Esophagus squamous epithelium (tissue), 5 donors: ENCODE measurements at regions not wholly inside any gene's neighbourhood (a gene's known extent, or its start where the extent isn't known, plus 50 kb on each side); places are given as distances from the start of the nearest gene placed in this dataset.
"Not testable (repeated sequence)": the region's sequence is repeated elsewhere in the genome, so short reads cannot be mapped to it uniquely, and the experiment has no call there.

Experiments used
- DNase-seq: peaks from one replicate; lab custom pipeline; 2025; lab: John Stamatoyannopoulos, UW
- H3K27ac ChIP-seq, 4 donors: fragments of 200-600 bp; sonication (generic); one replicate each; pipeline ENCODE4 v1.5.1; 2016 to 2019; ENCODE audit warnings: mild to moderate bottlenecking in 1 of 4
- H3K27me3 ChIP-seq, 4 donors: fragments of 200-600 bp; sonication (generic); 1 replicate in 3 of 4; 2 replicates in 1 of 4; pipeline versions ENCODE4 v1.5.1 to v1.6.0; 2017 to 2021; ENCODE audit warnings: antibody characterized with exemption in 1 of 4
- H3K36me3 ChIP-seq, 3 donors: fragments of 200-600 bp; sonication (generic); one replicate each; pipeline ENCODE4 v1.5.1; 2016 to 2019
- H3K4me1 ChIP-seq, 3 donors: fragments of 200-600 bp; sonication (generic); one replicate each; pipeline ENCODE4 v1.5.1; 2017 to 2019
- H3K4me3 ChIP-seq, 4 donors: fragments of 200-600 bp; sonication (generic); 1 replicate in 3 of 4; 2 replicates in 1 of 4; pipeline ENCODE4 v1.5.1; 2016 to 2019; ENCODE audit warnings: mild to moderate bottlenecking in 2 of 4, moderate library complexity in 1 of 4
- H3K9me3 ChIP-seq, 3 donors: fragments of 200-600 bp; sonication (generic); one replicate each; pipeline ENCODE4 v1.5.1; 2016 to 2019
- POLR2A ChIP-seq, 4 donors: fragments of 450-650 bp; IDR thresholded peaks; one replicate each; pipeline ENCODE4 v1.6.1; 2017; ENCODE audit warnings: antibody characterized with exemption in 4 of 4, mild to moderate bottlenecking in 4 of 4, moderate library complexity in 3 of 4
- WGBS, 2 donors: methylation state at CpG; one replicate each; pipeline ENCODE4 v1.1.5; 2018; 5-methylcytosine and 5-hydroxymethylcytosine counted together
- intact Hi-C: fragments of 100-400 bp; cut with DNase I; formaldehyde crosslinking; loops from one replicate; pipeline ENCODE4 v1.15.0; 2022
- TF ChIP-seq, protein P1 (sequence below), 6 experiments: fragments of 450-650 bp in 4 of 6; fragments of 200-600 bp in 2 of 6; sonication (generic) in 2 of 6; IDR thresholded peaks; one replicate each; pipeline ENCODE4 v1.5.1; 2016 to 2019; ENCODE audit warnings: antibody characterized with exemption in 6 of 6, mild to moderate bottlenecking in 4 of 6, moderate library complexity in 4 of 6
- donor health status: DM: yes; HTN: yes; CAD: no.

DNA sequence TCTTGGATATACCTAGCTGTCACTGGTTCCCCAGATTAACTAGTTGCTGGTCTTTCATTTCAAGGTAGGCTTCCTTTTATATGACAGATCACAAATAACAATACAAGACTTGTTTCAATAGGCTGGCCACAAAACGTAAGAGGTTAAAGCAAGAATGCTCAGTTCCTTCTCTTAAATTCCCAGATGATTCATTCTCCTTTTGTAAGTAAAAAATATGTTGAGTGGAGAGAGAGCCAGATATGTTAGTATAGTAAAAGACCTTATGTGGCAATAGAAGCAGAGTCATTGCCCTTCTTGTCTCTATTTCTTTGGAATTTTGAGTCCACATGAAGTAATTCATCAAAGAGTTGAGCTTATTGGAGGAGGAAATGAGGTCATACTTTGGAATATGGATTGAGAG lies 939.0 kb upstream of the ATXN7L3B start:
- TF ChIP-seq, protein P1, sequence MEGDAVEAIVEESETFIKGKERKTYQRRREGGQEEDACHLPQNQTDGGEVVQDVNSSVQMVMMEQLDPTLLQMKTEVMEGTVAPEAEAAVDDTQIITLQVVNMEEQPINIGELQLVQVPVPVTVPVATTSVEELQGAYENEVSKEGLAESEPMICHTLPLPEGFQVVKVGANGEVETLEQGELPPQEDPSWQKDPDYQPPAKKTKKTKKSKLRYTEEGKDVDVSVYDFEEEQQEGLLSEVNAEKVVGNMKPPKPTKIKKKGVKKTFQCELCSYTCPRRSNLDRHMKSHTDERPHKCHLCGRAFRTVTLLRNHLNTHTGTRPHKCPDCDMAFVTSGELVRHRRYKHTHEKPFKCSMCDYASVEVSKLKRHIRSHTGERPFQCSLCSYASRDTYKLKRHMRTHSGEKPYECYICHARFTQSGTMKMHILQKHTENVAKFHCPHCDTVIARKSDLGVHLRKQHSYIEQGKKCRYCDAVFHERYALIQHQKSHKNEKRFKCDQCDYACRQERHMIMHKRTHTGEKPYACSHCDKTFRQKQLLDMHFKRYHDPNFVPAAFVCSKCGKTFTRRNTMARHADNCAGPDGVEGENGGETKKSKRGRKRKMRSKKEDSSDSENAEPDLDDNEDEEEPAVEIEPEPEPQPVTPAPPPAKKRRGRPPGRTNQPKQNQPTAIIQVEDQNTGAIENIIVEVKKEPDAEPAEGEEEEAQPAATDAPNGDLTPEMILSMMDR (IDR thresholded peaks at IDR 0.05) = no peak
- no peak for TF ChIP-seq POLR2A (IDR thresholded peaks at IDR 0.05)
- no peaks in the 10 kb centered on the region for H3K4me1 ChIP-seq
- H3K27me3 ChIP-seq = no peaks in the 10 kb centered on the region
- no peak overlapping the region for H3K27ac ChIP-seq
- 26 to 50% methylated on average over 1 of the region's 1 CpG for WGBS, 2 donors
- H3K9me3 ChIP-seq = no peaks in the 10 kb centered on the region
- intact Hi-C loops = no loop called here
- H3K4me3 ChIP-seq = no peak overlapping the region
- H3K36me3 ChIP-seq = no peaks in the 10 kb centered on the region
- DNase-seq = no peak

DNA sequence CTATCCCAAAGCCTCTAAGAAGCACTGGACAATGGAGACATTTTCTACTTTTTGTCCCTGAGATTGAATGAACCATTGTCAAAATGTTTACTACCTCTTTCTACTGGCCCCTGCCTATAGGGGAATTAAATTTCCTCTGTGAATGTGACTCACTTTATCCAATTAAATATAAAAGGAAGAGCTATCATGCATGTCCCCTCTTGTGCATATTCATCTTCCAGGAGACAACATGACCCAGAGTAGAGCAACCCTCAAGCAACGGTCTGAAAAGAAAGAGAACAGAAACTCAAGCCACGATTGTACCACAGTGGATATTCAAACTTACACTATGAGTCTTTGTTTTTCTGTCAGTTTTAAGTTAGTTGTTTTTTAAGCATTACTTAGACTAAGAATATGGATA lies 938.4 kb upstream of the ATXN7L3B start:
- H3K36me3 ChIP-seq = no peaks in the 10 kb centered on the region
- no peaks in the 10 kb centered on the region for H3K27me3 ChIP-seq
- H3K4me1 ChIP-seq = no peaks in the 10 kb centered on the region
- TF ChIP-seq POLR2A (IDR thresholded peaks at IDR 0.05) = no peak
- TF ChIP-seq, protein P1 (IDR thresholded peaks at IDR 0.05) = no peak
- DNase-seq = no peak
- H3K4me3 ChIP-seq = no peak overlapping the region
- intact Hi-C loops = no loop called here
- no peak overlapping the region for H3K27ac ChIP-seq
- 35 to 50% methylated on average over 2 of the region's 2 CpGs for WGBS, 2 donors
- H3K9me3 ChIP-seq = no peaks in the 10 kb centered on the region

DNA sequence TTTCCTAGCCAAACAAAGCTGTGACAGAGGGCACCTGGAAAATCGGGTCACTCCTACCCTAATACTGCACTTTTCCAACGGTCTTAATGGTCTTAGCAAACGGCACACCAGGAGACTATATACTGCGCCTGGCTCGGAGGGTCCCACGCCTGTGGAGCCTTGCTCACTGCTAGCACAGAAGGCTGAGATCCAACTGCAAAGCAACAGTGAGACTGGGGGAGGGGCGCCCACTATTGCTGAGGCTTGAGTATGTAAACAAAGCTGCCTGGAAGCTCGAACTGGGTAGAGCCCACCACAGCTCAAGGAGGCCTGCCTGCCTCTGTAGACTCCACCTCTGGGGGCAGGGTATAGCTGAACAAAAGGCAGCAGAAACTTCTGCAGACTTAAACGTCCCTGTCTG lies 931.7 kb upstream of the ATXN7L3B start:
- H3K4me1 ChIP-seq, H3K9me3 ChIP-seq, H3K27ac ChIP-seq, H3K36me3 ChIP-seq, H3K27me3 ChIP-seq, H3K4me3 ChIP-seq, intact Hi-C loops, DNase-seq: not testable (repeated sequence)
- WGBS, 2 donors = 41 to 42% methylated on average over 3 to 6 of the region's 9 CpGs

DNA sequence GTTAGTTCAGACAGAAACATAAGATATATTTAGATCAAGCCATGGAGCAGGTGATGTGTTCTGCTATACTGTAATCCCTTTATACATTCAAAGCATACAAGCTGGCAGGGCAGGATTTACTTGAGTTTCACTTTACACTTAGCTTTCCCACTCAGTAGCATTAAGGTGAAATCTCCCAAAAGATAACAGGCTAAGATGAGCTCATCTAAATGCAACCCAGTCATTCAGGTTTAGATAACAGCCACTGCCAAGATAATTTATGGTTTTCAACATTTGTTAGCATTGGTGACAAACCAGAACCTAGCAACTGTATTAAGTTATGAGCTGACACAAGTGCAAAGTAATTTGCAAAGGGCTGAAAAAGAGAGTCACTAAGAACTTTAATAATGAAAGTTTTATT lies 925.1 kb upstream of the ATXN7L3B start:
- H3K4me1 ChIP-seq = no peaks in the 10 kb centered on the region
- no peak for TF ChIP-seq POLR2A (IDR thresholded peaks at IDR 0.05)
- TF ChIP-seq, protein P1 (IDR thresholded peaks at IDR 0.05) = no peak
- no peaks in the 10 kb centered on the region for H3K9me3 ChIP-seq

DNA sequence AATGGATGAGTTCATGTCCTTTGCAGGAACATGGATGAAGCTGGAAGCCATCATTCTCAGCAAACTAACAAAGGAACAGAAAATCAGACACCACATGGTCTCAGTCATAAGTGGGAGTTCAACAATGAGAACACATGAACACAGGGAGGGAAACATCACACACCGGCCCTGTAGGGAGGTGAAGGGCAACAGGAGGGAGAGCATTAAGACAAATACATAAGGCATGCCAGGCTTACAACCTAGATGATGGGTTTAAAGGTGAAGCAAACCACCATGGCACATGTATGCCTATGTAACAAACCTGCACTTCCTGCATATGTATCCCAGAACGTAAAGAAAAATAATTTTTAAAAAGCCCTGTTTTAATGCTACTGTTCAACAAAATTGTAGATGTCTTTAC lies 914.2 kb upstream of the ATXN7L3B start:
- WGBS, 2 donors = 59 to 80% methylated on average over 2 of the region's 2 CpGs
- Histone ChIP-seq H3K27ac (no peak overlapping the region), H3K36me3 (no peaks in the 10 kb centered on the region), H3K4me3 (no peak overlapping the region), H3K9me3 (peaks cover 0 to 3% (median 0%) of the 10 kb centered on the region in 3 donors), H3K27me3 (no peaks in the 10 kb centered on the region), H3K4me1 (no peaks in the 10 kb centered on the region)
- no peak for DNase-seq
- intact Hi-C loops = no loop called here
- TF ChIP-seq, protein P1 (IDR thresholded peaks at IDR 0.05) = no peak
- no peak for TF ChIP-seq POLR2A (IDR thresholded peaks at IDR 0.05)

More for the DNA sequence above, 925.1 kb upstream of the ATXN7L3B start:
- intact Hi-C loops = no loop called here
- H3K27ac ChIP-seq = no peak overlapping the region
- no peaks in the 10 kb centered on the region for H3K27me3 ChIP-seq
- DNase-seq = no peak
- H3K36me3 ChIP-seq = no peaks in the 10 kb centered on the region
- H3K4me3 ChIP-seq = no peak overlapping the region

DNA sequence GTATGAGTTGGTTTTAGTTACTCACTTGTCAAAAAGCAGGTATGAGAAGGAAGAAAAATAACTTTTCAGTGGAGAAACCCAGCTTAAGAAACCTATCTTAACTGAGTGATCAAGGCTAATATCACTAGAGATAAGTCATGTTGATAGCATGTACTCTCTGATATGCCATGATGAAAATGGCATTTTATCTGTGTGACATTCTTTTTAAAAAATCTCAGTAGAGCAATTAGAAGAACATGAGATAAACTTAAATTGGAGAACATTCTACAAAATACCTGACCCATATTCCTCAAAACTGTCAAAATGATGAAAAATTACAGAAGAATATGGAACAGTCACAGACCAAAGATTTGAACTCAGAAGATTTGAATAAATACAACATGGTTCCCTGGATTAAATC lies 912.4 kb upstream of the ATXN7L3B start:
- TF ChIP-seq, protein P1 (IDR thresholded peaks at IDR 0.05) = no peak
- TF ChIP-seq POLR2A (IDR thresholded peaks at IDR 0.05) = no peak
- intact Hi-C loops = no loop called here

More for the DNA sequence above, 912.4 kb upstream of the ATXN7L3B start:
- H3K27me3 ChIP-seq = no peaks in the 10 kb centered on the region
- peaks cover 0 to 3% (median 0%) of the 10 kb centered on the region in 3 donors for H3K9me3 ChIP-seq
- H3K4me1 ChIP-seq = no peaks in the 10 kb centered on the region
- H3K36me3 ChIP-seq = no peaks in the 10 kb centered on the region
- H3K4me3 ChIP-seq = no peak overlapping the region
- no peak for DNase-seq
- no peak overlapping the region for H3K27ac ChIP-seq
